KMS-11 (cell line): ENCODE measurements at regions not wholly inside any gene's neighbourhood (a gene's known extent, or its start where the extent isn't known, plus 50 kb on each side); places are given as distances from the start of the nearest gene placed in this dataset.
"Not testable (repeated sequence)": the region's sequence is repeated elsewhere in the genome, so short reads cannot be mapped to it uniquely, and the experiment has no call there.

Experiments
- H2AFZ ChIP-seq: fragments of 200-600 bp; sonication (generic); 2 replicates; pipeline ENCODE4 v1.6.1; 2016; ENCODE audit warnings: antibody characterized with exemption, mixed run types, low read depth
- H3K27ac ChIP-seq: fragments of 200-600 bp; sonication (generic); 2 replicates; pipeline ENCODE4 v1.6.1; 2016; ENCODE audit warnings: mild to moderate bottlenecking, mixed run types
- H3K27me3 ChIP-seq: fragments of 200-600 bp; sonication (generic); 2 replicates; pipeline ENCODE4 v1.6.1; 2017; ENCODE audit warnings: mild to moderate bottlenecking, low read depth, mixed run types, moderate library complexity; ENCODE audit not compliant: insufficient read depth
- H3K36me3 ChIP-seq: fragments of 200-600 bp; sonication (generic); 2 replicates; pipeline ENCODE4 v1.6.1; 2017; ENCODE audit warnings: mild to moderate bottlenecking, mixed run types; ENCODE audit not compliant: insufficient read depth
- H3K4me1 ChIP-seq: fragments of 200-600 bp; sonication (generic); 2 replicates; pipeline ENCODE4 v1.6.1; 2016; ENCODE audit warnings: mild to moderate bottlenecking, low read depth, mixed run types; ENCODE audit not compliant: poor library complexity, severe bottlenecking
- H3K4me2 ChIP-seq: fragments of 200-600 bp; sonication (generic); 2 replicates; pipeline ENCODE4 v1.7.0; 2016; ENCODE audit warnings: mild to moderate bottlenecking, mixed run types
- H3K4me3 ChIP-seq: fragments of 200-600 bp; sonication (generic); IDR thresholded peaks from 2 replicates; pipeline ENCODE4 v1.6.1; 2017; ENCODE audit warnings: low read depth, low read length, mixed read lengths; ENCODE audit not compliant: insufficient read depth
- H3K79me2 ChIP-seq: fragments of 200-600 bp; sonication (generic); 2 replicates; pipeline ENCODE4 v1.6.1; 2016; ENCODE audit warnings: low read depth, mixed run types; ENCODE audit not compliant: insufficient read depth
- H3K9ac ChIP-seq: fragments of 200-600 bp; sonication (generic); 2 replicates; pipeline ENCODE4 v1.6.1; 2016; ENCODE audit warnings: mild to moderate bottlenecking, mixed run types
- H4K20me1 ChIP-seq: fragments of 200-600 bp; sonication (generic); 2 replicates; pipeline ENCODE4 v1.6.1; 2016; ENCODE audit warnings: mild to moderate bottlenecking, mixed run types; ENCODE audit not compliant: insufficient read depth
- CTCF ChIP-seq: fragments of 200-600 bp; sonication (generic); conservative IDR thresholded peaks from 2 replicates; pipeline ENCODE4 v1.6.1; 2017; ENCODE audit warnings: low read depth, mild to moderate bottlenecking, antibody characterized with exemption, low read length, moderate library complexity, mixed read lengths

DNA sequence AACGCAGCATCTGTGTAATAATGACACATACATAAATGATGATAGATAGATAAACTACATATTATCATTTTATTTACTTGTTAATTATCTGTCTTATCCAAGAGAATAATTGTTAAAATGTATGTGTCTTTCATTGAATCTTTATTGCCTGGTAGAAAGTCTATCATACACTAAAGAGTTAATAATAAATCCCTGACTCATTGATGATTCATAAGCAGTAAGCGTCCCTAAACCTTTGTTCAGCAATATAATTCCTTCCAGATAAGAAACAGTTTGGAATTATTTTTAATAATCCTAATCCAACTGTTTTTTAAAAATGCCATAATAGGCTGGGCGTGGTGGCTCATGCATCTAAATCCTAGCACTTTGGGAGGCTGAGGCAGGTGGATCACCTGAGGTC, 655.6 kb upstream of the CNTN5 start:
- H3K27me3 ChIP-seq: no peaks in the 10 kb centered on the region
- no peaks in the 10 kb centered on the region for H3K36me3 ChIP-seq
- H3K4me2 ChIP-seq: no peak overlapping the region
- H2AFZ ChIP-seq: no peak overlapping the region
- H3K79me2 ChIP-seq: no peaks in the 10 kb centered on the region
- no peak overlapping the region for H3K27ac ChIP-seq
- no peaks in the 10 kb centered on the region for H4K20me1 ChIP-seq
- no peak for TF ChIP-seq CTCF
- H3K9ac ChIP-seq: no peak overlapping the region
- no peaks in the 10 kb centered on the region for H3K4me1 ChIP-seq
- H3K4me3 ChIP-seq: no peak overlapping the region

GRCh38 chr11:98365941-98366340, 654.8 kb upstream of the CNTN5 start:
- Histone ChIP-seq H3K27me3 (no peaks in the 10 kb centered on the region), H4K20me1 (no peaks in the 10 kb centered on the region), H3K9ac (no peak overlapping the region), H3K27ac (no peak overlapping the region), H2AFZ (no peak overlapping the region), H3K4me1 (no peaks in the 10 kb centered on the region), H3K4me3 (no peak overlapping the region), H3K4me2 (no peak overlapping the region), H3K79me2 (no peaks in the 10 kb centered on the region), H3K36me3 (no peaks in the 10 kb centered on the region)
- TF ChIP-seq CTCF: no peak

DNA sequence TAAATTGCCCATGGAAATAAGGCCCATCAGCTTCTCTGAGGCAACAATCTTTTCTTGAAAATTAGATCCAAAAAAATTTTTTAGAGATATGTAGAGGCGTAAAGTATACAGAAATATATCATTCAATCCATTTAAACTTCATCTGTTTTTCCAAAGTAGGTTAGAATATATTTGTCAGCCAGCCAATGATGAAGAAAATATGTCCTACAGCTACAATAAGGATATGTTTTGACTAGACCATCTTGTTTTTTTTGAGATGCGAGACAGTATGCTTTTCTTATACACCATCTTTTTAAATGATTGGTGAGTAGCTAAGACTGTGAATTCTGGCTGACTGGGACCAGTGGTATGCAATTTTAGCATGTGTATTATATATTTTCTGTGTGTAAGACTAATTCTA, 630.4 kb upstream of the CNTN5 start:
- H4K20me1 ChIP-seq: no peaks in the 10 kb centered on the region
- H3K36me3 ChIP-seq: no peaks in the 10 kb centered on the region
- no peak overlapping the region for H2AFZ ChIP-seq
- H3K79me2 ChIP-seq: no peaks in the 10 kb centered on the region
- H3K27ac ChIP-seq: no peak overlapping the region
- no peaks in the 10 kb centered on the region for H3K27me3 ChIP-seq
- no peak overlapping the region for H3K9ac ChIP-seq
- H3K4me2 ChIP-seq: no peak overlapping the region
- no peak for TF ChIP-seq CTCF
- no peak overlapping the region for H3K4me3 ChIP-seq
- H3K4me1 ChIP-seq: no peaks in the 10 kb centered on the region

GRCh38 chr11:98394500-98394899, 626.2 kb upstream of the CNTN5 start:
- H3K4me2 ChIP-seq, H2AFZ ChIP-seq, H3K4me1 ChIP-seq, H3K79me2 ChIP-seq, H3K4me3 ChIP-seq, H3K27me3 ChIP-seq, H3K27ac ChIP-seq, H3K9ac ChIP-seq, H3K36me3 ChIP-seq, H4K20me1 ChIP-seq: not testable (repeated sequence)

DNA sequence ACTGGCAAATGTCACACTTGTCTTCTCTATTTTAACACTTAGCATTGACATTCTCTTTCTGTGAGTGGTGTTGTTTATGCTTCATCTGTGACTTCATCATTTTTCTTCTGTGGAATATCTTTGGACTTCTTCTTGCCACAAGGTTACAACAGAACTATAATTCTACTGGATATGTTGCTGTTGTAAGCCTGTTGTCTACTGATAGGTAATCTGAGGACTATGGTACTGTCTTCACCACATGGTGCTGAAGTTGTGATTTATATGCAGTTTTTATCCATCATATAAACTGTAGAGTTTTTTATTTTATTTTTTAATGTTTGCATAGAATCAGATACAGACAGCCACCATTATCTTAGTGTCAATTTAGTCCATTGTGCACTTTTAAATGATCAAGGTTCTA, 622.2 kb upstream of the CNTN5 start:
- Histone ChIP-seq H3K27ac (no peak overlapping the region), H3K36me3 (no peaks in the 10 kb centered on the region), H3K4me2 (no peak overlapping the region), H3K4me1 (no peaks in the 10 kb centered on the region), H3K9ac (no peak overlapping the region), H2AFZ (no peak overlapping the region), H3K79me2 (no peaks in the 10 kb centered on the region), H3K27me3 (no peaks in the 10 kb centered on the region), H4K20me1 (no peaks in the 10 kb centered on the region), H3K4me3 (no peak overlapping the region)
- no peak for TF ChIP-seq CTCF
